ENCODE measurements at regions not wholly inside any gene's neighbourhood (a gene's known extent, or its start where the extent isn't known, plus 50 kb on each side); places are given as distances from the start of the nearest gene placed in this dataset.

GRCh38 chr3:153426803-153427202 lies 264.8 kb downstream of the RAP2B start:
- H3K4me3 ChIP-seq (ENCODE audit: low read depth, low read length) = no peak overlapping the region
- TF ChIP-seq, protein P1, sequence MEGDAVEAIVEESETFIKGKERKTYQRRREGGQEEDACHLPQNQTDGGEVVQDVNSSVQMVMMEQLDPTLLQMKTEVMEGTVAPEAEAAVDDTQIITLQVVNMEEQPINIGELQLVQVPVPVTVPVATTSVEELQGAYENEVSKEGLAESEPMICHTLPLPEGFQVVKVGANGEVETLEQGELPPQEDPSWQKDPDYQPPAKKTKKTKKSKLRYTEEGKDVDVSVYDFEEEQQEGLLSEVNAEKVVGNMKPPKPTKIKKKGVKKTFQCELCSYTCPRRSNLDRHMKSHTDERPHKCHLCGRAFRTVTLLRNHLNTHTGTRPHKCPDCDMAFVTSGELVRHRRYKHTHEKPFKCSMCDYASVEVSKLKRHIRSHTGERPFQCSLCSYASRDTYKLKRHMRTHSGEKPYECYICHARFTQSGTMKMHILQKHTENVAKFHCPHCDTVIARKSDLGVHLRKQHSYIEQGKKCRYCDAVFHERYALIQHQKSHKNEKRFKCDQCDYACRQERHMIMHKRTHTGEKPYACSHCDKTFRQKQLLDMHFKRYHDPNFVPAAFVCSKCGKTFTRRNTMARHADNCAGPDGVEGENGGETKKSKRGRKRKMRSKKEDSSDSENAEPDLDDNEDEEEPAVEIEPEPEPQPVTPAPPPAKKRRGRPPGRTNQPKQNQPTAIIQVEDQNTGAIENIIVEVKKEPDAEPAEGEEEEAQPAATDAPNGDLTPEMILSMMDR (IDR thresholded peaks at IDR 0.05; ENCODE audit: low read depth, low read length, missing control alignments) = no peak
- no peak for DNase-seq (ENCODE audit: low read depth)

GRCh38 chr3:153429821-153430220 lies 267.8 kb downstream of the RAP2B start:
- DNase-seq (ENCODE audit: low read depth) = no peak
- H3K4me3 ChIP-seq (ENCODE audit: low read depth, low read length) = no peak overlapping the region
- TF ChIP-seq, protein P1 (IDR thresholded peaks at IDR 0.05; ENCODE audit: low read depth, low read length, missing control alignments) = no peak

- TF ChIP-seq, protein P1 (IDR thresholded peaks at IDR 0.05; ENCODE audit: low read depth, low read length, missing control alignments) = no peak
- H3K4me3 ChIP-seq (ENCODE audit: low read depth, low read length) = no peak overlapping the region
- DNase-seq (ENCODE audit: low read depth) = no peak
Observed at GRCh38 chr3:153431076-153431475, 269.1 kb downstream of the RAP2B start.

DNA sequence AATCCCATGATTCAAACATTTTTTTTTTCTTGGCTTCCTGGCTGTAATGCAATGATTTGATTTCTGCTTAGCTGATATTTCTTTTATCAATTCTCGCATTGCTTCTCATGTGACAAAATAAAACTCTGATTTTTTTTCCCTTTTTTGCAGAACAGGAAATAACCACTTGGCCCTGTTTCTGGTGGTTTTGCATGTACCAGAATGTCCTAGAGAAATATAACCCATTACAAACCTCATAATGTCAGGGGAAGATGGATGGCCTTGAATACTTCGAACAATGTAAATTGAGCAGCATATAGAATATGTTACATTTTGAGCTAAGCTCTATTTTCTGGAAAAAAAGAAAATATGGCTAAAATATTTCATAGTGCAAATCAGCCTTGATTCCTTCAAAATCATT lies 275.6 kb downstream of the RAP2B start:
- H3K4me3 ChIP-seq (ENCODE audit: low read depth, low read length) = no peak overlapping the region
- no peak for DNase-seq (ENCODE audit: low read depth)
- TF ChIP-seq, protein P1 (IDR thresholded peaks at IDR 0.05; ENCODE audit: low read depth, low read length, missing control alignments) = no peak

DNA sequence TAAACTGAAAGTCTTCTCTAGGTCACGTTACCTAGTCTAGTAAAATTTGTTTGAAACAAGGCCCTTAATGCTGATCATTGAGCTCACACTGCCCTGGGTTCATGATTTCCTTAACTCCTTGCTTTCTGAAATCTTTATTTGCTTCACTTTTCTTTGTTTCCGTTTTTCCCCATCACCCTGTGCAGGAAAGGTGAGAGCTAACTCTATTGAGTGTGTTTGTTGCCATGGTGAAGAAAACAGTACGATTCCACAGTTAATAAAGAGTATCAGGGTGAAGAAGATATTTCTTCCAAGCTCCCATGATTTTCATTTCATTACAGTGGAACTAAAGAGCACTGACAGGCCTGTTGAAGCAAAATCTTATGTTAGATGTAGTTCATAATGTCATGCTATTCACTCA lies 276.2 kb downstream of the RAP2B start:
- no peak overlapping the region for H3K4me3 ChIP-seq (ENCODE audit: low read depth, low read length)
- DNase-seq (ENCODE audit: low read depth) = no peak
- TF ChIP-seq, protein P1 (IDR thresholded peaks at IDR 0.05; ENCODE audit: low read depth, low read length, missing control alignments) = no peak

DNA sequence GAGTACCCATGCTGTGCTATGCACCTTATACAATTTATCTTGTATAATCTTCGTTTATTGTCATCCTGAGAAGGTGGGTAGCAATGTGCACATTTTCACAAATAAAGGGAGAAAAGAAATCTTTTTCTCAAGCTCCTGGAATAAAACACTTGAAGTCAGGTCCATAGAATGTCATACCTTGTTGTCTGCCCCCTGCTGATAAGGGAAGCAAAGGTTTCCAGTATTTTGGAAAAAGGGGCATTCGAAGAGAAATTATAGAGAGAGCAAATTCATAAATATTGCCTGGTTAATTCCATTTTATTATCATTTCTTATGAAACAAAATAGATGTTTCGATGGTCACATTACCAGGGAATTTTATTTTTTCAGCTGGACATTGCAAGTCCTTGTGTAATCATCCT lies 277.8 kb downstream of the RAP2B start:
- TF ChIP-seq, protein P1 (IDR thresholded peaks at IDR 0.05; ENCODE audit: low read depth, low read length, missing control alignments) = no peak
- no peak overlapping the region for H3K4me3 ChIP-seq (ENCODE audit: low read depth, low read length)
- no peak for DNase-seq (ENCODE audit: low read depth)

DNA sequence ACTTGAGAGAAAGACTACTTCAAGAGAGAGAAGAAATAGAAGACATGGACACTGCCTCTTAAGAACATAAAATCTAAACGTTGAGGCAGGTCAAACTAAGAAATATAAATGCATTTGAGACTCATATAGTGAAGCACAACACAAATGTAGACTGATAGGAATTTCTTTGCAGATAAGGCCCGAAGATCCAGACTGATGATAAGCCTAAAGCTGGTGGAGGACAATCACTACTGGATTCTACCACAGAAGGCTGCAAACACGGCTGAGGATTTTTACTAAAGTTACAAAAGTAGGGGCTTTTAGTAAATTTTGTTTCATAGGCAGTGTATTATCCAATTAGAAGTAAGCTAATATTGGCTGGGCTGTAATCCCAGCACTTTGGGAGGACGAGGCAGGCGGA lies 278.3 kb downstream of the RAP2B start:
- TF ChIP-seq, protein P1 (IDR thresholded peaks at IDR 0.05; ENCODE audit: low read depth, low read length, missing control alignments) = no peak
- DNase-seq (ENCODE audit: low read depth) = no peak
- no peak overlapping the region for H3K4me3 ChIP-seq (ENCODE audit: low read depth, low read length)
